ENCODE measurements at regions not wholly inside any gene's neighbourhood (a gene's known extent, or its start where the extent isn't known, plus 50 kb on each side); places are given as distances from the start of the nearest gene placed in this dataset.
A peak's percentile ranks its signal among the peaks of the same experiment; 100 is the strongest.

DNA sequence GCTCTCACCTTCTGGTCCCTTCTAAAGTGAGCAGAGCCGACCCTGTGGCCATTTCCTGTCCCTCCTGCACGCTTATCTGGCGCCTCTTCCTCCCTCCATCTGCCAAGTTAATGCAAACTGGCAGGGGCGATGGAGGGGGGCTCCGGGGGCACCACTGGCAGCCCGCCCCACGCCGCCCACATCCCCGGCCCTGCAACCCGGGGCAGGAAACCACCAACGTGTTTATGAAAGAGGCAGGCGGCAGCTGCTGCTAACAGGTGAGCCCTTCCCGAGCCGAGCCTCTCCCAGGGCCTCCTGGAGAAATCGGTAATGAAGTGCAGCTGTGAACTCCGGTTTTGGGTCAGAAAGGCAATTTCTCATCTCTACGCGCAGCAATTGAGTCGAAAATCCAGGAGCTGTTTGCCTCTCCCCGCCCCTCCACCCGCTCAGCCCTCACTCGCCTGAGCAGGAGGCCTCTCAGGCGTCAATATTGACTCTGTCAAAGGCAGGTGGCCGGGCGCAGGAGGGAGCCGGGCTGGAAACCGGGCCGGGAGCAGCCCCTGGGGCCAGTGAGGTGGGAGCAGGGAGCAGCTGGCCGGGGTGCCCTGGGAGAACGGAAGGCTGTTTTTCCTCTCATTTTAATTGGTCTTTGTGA, 164.4 kb upstream of the GSE1 start (continued):
- TF ChIP-seq HNRNPLL (IDR thresholded peaks at IDR 0.05; ENCODE audit: low read depth, low read length, poor library complexity, severe bottlenecking) (peak; percentile 53), U2AF1 (optimal IDR thresholded peaks at IDR 0.05; ENCODE audit: low read depth, low read length) (no peak), YEATS2 (CRISPR knock-in tag; IDR thresholded peaks at IDR 0.05; ENCODE audit: borderline replicate concordance) (peak; percentile 72; the same call in 1 of the 2 replicates), NBN (conservative IDR thresholded peaks at IDR 0.05) (no peak), ZNF879 (CRISPR knock-in tag; IDR thresholded peaks at IDR 0.05) (0 out of 2 replicates have a peak, but pooled peaks have one; percentile 37), NFKBIZ (CRISPR knock-in tag; IDR thresholded peaks at IDR 0.05) (0 out of 2 replicates have a peak, but pooled peaks have one; percentile 28), ZNF577 (CRISPR knock-in tag; IDR thresholded peaks at IDR 0.05; ENCODE audit: borderline replicate concordance, low read depth) (no peak), KLF13 (CRISPR knock-in tag; IDR thresholded peaks at IDR 0.05) (0 out of 2 replicates have a peak, but pooled peaks have one; percentile 10), MZF1 (CRISPR knock-in tag; IDR thresholded peaks at IDR 0.05; ENCODE audit: borderline replicate concordance) (0 out of 2 replicates have a peak, but pooled peaks have one; percentile 21), ZNF468 (CRISPR knock-in tag; IDR thresholded peaks at IDR 0.05) (no peak), ETV6 (CRISPR knock-in tag; conservative IDR thresholded peaks at IDR 0.05) (peak; percentile 79; the same call in 1 of the 2 replicates), WIZ (CRISPR knock-in tag; IDR thresholded peaks at IDR 0.05) (no peak), HES4 (CRISPR knock-in tag; IDR thresholded peaks at IDR 0.05; ENCODE audit: borderline replicate concordance) (0 out of 2 replicates have a peak, but pooled peaks have one; percentile 55), SAFB2 (CRISPR knock-in tag; IDR thresholded peaks at IDR 0.05; ENCODE audit: borderline replicate concordance, low read depth) (no peak)
- TF ChIP-seq, protein P1, sequence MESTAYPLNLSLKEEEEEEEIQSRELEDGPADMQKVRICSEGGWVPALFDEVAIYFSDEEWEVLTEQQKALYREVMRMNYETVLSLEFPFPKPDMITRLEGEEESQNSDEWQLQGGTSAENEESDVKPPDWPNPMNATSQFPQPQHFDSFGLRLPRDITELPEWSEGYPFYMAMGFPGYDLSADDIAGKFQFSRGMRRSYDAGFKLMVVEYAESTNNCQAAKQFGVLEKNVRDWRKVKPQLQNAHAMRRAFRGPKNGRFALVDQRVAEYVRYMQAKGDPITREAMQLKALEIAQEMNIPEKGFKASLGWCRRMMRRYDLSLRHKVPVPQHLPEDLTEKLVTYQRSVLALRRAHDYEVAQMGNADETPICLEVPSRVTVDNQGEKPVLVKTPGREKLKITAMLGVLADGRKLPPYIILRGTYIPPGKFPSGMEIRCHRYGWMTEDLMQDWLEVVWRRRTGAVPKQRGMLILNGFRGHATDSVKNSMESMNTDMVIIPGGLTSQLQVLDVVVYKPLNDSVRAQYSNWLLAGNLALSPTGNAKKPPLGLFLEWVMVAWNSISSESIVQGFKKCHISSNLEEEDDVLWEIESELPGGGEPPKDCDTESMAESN (CRISPR knock-in tag; conservative IDR thresholded peaks at IDR 0.05): peak; percentile 93
- TF ChIP-seq, protein P2, sequence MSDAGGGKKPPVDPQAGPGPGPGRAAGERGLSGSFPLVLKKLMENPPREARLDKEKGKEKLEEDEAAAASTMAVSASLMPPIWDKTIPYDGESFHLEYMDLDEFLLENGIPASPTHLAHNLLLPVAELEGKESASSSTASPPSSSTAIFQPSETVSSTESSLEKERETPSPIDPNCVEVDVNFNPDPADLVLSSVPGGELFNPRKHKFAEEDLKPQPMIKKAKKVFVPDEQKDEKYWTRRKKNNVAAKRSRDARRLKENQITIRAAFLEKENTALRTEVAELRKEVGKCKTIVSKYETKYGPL (CRISPR knock-in tag; IDR thresholded peaks at IDR 0.05): peak; percentile 77; the same call in 1 of the 2 replicates
- TF ChIP-seq, protein P3, sequence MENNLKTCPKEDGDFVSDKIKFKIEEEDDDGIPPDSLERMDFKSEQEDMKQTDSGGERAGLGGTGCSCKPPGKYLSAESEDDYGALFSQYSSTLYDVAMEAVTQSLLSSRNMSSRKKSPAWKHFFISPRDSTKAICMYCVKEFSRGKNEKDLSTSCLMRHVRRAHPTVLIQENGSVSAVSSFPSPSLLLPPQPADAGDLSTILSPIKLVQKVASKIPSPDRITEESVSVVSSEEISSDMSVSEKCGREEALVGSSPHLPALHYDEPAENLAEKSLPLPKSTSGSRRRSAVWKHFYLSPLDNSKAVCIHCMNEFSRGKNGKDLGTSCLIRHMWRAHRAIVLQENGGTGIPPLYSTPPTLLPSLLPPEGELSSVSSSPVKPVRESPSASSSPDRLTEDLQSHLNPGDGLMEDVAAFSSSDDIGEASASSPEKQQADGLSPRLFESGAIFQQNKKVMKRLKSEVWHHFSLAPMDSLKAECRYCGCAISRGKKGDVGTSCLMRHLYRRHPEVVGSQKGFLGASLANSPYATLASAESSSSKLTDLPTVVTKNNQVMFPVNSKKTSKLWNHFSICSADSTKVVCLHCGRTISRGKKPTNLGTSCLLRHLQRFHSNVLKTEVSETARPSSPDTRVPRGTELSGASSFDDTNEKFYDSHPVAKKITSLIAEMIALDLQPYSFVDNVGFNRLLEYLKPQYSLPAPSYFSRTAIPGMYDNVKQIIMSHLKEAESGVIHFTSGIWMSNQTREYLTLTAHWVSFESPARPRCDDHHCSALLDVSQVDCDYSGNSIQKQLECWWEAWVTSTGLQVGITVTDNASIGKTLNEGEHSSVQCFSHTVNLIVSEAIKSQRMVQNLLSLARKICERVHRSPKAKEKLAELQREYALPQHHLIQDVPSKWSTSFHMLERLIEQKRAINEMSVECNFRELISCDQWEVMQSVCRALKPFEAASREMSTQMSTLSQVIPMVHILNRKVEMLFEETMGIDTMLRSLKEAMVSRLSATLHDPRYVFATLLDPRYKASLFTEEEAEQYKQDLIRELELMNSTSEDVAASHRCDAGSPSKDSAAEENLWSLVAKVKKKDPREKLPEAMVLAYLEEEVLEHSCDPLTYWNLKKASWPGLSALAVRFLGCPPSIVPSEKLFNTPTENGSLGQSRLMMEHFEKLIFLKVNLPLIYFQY (CRISPR knock-in tag; IDR thresholded peaks at IDR 0.05; ENCODE audit: borderline replicate concordance): peak; percentile 99
- TF ChIP-seq, protein P4, sequence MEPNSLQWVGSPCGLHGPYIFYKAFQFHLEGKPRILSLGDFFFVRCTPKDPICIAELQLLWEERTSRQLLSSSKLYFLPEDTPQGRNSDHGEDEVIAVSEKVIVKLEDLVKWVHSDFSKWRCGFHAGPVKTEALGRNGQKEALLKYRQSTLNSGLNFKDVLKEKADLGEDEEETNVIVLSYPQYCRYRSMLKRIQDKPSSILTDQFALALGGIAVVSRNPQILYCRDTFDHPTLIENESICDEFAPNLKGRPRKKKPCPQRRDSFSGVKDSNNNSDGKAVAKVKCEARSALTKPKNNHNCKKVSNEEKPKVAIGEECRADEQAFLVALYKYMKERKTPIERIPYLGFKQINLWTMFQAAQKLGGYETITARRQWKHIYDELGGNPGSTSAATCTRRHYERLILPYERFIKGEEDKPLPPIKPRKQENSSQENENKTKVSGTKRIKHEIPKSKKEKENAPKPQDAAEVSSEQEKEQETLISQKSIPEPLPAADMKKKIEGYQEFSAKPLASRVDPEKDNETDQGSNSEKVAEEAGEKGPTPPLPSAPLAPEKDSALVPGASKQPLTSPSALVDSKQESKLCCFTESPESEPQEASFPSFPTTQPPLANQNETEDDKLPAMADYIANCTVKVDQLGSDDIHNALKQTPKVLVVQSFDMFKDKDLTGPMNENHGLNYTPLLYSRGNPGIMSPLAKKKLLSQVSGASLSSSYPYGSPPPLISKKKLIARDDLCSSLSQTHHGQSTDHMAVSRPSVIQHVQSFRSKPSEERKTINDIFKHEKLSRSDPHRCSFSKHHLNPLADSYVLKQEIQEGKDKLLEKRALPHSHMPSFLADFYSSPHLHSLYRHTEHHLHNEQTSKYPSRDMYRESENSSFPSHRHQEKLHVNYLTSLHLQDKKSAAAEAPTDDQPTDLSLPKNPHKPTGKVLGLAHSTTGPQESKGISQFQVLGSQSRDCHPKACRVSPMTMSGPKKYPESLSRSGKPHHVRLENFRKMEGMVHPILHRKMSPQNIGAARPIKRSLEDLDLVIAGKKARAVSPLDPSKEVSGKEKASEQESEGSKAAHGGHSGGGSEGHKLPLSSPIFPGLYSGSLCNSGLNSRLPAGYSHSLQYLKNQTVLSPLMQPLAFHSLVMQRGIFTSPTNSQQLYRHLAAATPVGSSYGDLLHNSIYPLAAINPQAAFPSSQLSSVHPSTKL (CRISPR knock-in tag; IDR thresholded peaks at IDR 0.05): peak; percentile 90
